ENCODE measurements at regions not wholly inside any gene's neighbourhood (a gene's known extent, or its start where the extent isn't known, plus 50 kb on each side); places are given as distances from the start of the nearest gene placed in this dataset.
"Not testable (repeated sequence)": the region's sequence is repeated elsewhere in the genome, so short reads cannot be mapped to it uniquely, and the experiment has no call there.

GRCh38 chr6:50510361-50510760 lies 203.0 kb upstream of the TFAP2D start:
- DNase-seq: no peak

- DNase-seq: no peak
These were observed 192.7 kb upstream of the TFAP2D start for GRCh38 chr6:50520326-50521266.

GRCh38 chr6:50524341-50524740 lies 189.0 kb upstream of the TFAP2D start:
- DNase-seq: no peak

- no peak for DNase-seq
These were observed 185.3 kb upstream of the TFAP2D start for GRCh38 chr6:50527985-50528384.

- no peak for DNase-seq
These were observed 173.9 kb upstream of the TFAP2D start for GRCh38 chr6:50539447-50539846.

- no peak for DNase-seq
These were observed 171.4 kb upstream of the TFAP2D start for GRCh38 chr6:50541941-50542340.

- DNase-seq: no peak
These were observed 169.7 kb upstream of the TFAP2D start for GRCh38 chr6:50543666-50544065.

- no peak for DNase-seq
These were observed 164.3 kb upstream of the TFAP2D start for GRCh38 chr6:50549026-50549425.

GRCh38 chr6:50549475-50549874 lies 163.9 kb upstream of the TFAP2D start:
- DNase-seq: no peak

- no peak for DNase-seq
These were observed 157.3 kb upstream of the TFAP2D start for GRCh38 chr6:50555982-50556381.

- no peak for DNase-seq
These were observed 148.3 kb upstream of the TFAP2D start for GRCh38 chr6:50565004-50565403.

GRCh38 chr6:50571230-50571629 lies 142.1 kb upstream of the TFAP2D start:
- not testable (repeated sequence) for DNase-seq

- DNase-seq: no peak
These were observed 127.6 kb upstream of the TFAP2D start for GRCh38 chr6:50585441-50586330.

GRCh38 chr6:50586331-50586675 lies 127.0 kb upstream of the TFAP2D start:
- DNase-seq: no peak

- DNase-seq: no peak
These were observed 123.4 kb upstream of the TFAP2D start for GRCh38 chr6:50589751-50590470.

- no peak for DNase-seq
These were observed 122.2 kb upstream of the TFAP2D start for GRCh38 chr6:50591135-50591534.

GRCh38 chr6:50600280-50600679 lies 113.0 kb upstream of the TFAP2D start:
- DNase-seq: no peak

GRCh38 chr6:50602292-50602691 lies 111.0 kb upstream of the TFAP2D start:
- DNase-seq: peak; percentile 2

- DNase-seq: peak; percentile 69
These were observed 104.9 kb upstream of the TFAP2D start for GRCh38 chr6:50608421-50608820.

GRCh38 chr6:50610562-50610961 lies 102.8 kb upstream of the TFAP2D start:
- DNase-seq: no peak

GRCh38 chr6:50635429-50635828 lies 77.9 kb upstream of the TFAP2D start:
- no peak for DNase-seq

GRCh38 chr6:50637267-50637666 lies 76.1 kb upstream of the TFAP2D start:
- DNase-seq: no peak

- no peak for DNase-seq
These were observed 64.2 kb upstream of the TFAP2D start for GRCh38 chr6:50649086-50649485.

Data from NCI-H510A (cell line).